B cell (primary cell): ENCODE measurements at regions not wholly inside any gene's neighbourhood (a gene's known extent, or its start where the extent isn't known, plus 50 kb on each side); places are given as distances from the start of the nearest gene placed in this dataset.
"Not testable (repeated sequence)": the region's sequence is repeated elsewhere in the genome, so short reads cannot be mapped to it uniquely, and the experiment has no call there.

ENCODE experiments used
- ATAC-seq: fragments of 200-7000 bp; cut with Tn5 transposase; one replicate; pipeline ENCODE4 v1.10.0; 2021; ENCODE audit warnings: low read depth, mild to moderate bottlenecking, moderate number of reproducible peaks, moderate library complexity
- CTCF ChIA-PET: fragments of 350-600 bp; sonication (Branson Sonifier 250); formaldehyde crosslinking; loops from one replicate; lab custom pipeline; 2021; ENCODE audit warnings: antibody characterized with exemption, inconsistent platforms; lab: Charles Lee
- POLR2A ChIA-PET: fragments of 350-600 bp; sonication (Branson Sonifier 250); formaldehyde crosslinking; loops from one replicate; lab custom pipeline; 2021; ENCODE audit warnings: antibody characterized with exemption; lab: Charles Lee
- DNase-seq: peaks from one replicate; pipeline ENCODE4 v3.0.0; 2013
- H2AFZ ChIP-seq: 2 replicates; pipeline ENCODE4 v1.6.1; 2012; ENCODE audit warnings: mild to moderate bottlenecking, low read depth, low read length; ENCODE audit not compliant: insufficient read depth, poor library complexity, severe bottlenecking
- H3K27ac ChIP-seq, 2 donors: 1 replicate in 1 of 2; 2 replicates in 1 of 2; pipeline ENCODE4 v1.5.1; 2012 to 2013; ENCODE audit warnings: low read length in 2 of 2, mild to moderate bottlenecking in 2 of 2, moderate library complexity in 1 of 2
- H3K27me3 ChIP-seq, 4 experiments: fragments of 200-600 bp in 1 of 4; sonication (generic) in 1 of 4; replicated peaks in 1 of 4; 1 replicate in 2 of 4; 2 replicates in 2 of 4; pipeline versions ENCODE4 v1.6.1 to v1.7.0; 2013 to 2016; ENCODE audit warnings: low read length in 3 of 4, mild to moderate bottlenecking in 2 of 4, mixed read lengths in 1 of 4, moderate library complexity in 1 of 4; ENCODE audit not compliant: insufficient read depth in 4 of 4, control insufficient read depth in 3 of 4; ENCODE audit errors: control extremely low read depth in 1 of 4
- H3K36me3 ChIP-seq, 2 experiments: replicated peaks in 1 of 2; 1 replicate in 1 of 2; 2 replicates in 1 of 2; pipeline versions ENCODE4 v1.6.1 to v1.7.1; 2013; ENCODE audit warnings: low read length in 1 of 2; ENCODE audit not compliant: insufficient read depth in 2 of 2, control insufficient read depth in 1 of 2; ENCODE audit errors: control extremely low read depth in 1 of 2, extremely low read depth in 1 of 2
- H3K4me1 ChIP-seq, 2 donors: fragments of 200-600 bp in 1 of 2; sonication (generic) in 1 of 2; 1 replicate in 1 of 2; 2 replicates in 1 of 2; pipeline versions ENCODE4 v1.5.1 to v1.6.1; 2013 to 2017; ENCODE audit warnings: low read length in 2 of 2; ENCODE audit not compliant: control insufficient read depth in 2 of 2, insufficient read depth in 2 of 2
- H3K4me2 ChIP-seq: replicated peaks from 2 replicates; pipeline ENCODE3; 2012; ENCODE audit warnings: mild to moderate bottlenecking, low read depth, low read length; ENCODE audit not compliant: poor library complexity, severe bottlenecking
- H3K4me3 ChIP-seq, 5 experiments: fragments of 200-600 bp in 1 of 5; sonication (generic) in 1 of 5; 1 replicate in 3 of 5; 2 replicates in 2 of 5; pipeline versions ENCODE4 v1.5.1 to v1.7.0; 2011 to 2016; ENCODE audit warnings: low read length in 4 of 5, mild to moderate bottlenecking in 4 of 5, low read depth in 2 of 5, control low read depth in 1 of 5, moderate library complexity in 1 of 5; ENCODE audit not compliant: insufficient read depth in 1 of 5; ENCODE audit errors: control extremely low read depth in 1 of 5, extremely low read depth in 1 of 5
- H3K79me2 ChIP-seq: fragments of 200-600 bp; sonication (generic); one replicate; pipeline ENCODE4 v1.6.0; 2016; ENCODE audit warnings: low read length; ENCODE audit not compliant: control insufficient read depth, insufficient read depth
- H3K9ac ChIP-seq: fragments of 200-600 bp; sonication (generic); 2 replicates; pipeline ENCODE4 v1.6.1; 2017; ENCODE audit warnings: mild to moderate bottlenecking, low read length, moderate library complexity
- H3K9me3 ChIP-seq, 3 donors: one replicate each; pipeline versions ENCODE4 v1.6.1 to v1.7.1; 2013; ENCODE audit warnings: low read length in 2 of 3; ENCODE audit not compliant: control insufficient read depth in 2 of 3, insufficient read depth in 1 of 3; ENCODE audit errors: control extremely low read depth in 1 of 3
- H4K20me1 ChIP-seq: 2 replicates; pipeline ENCODE4 v1.6.0; 2012; ENCODE audit warnings: mild to moderate bottlenecking, low read length; ENCODE audit not compliant: insufficient read depth, control insufficient read depth, poor library complexity, severe bottlenecking
- H3K27ac Mint-ChIP-seq: one replicate; pipeline ENCODE4 v1.8.0; 2021; ENCODE audit warnings: mixed read lengths
- H3K27me3 Mint-ChIP-seq: one replicate; pipeline ENCODE4 v1.8.0; 2021; ENCODE audit warnings: mixed read lengths
- H3K4me1 Mint-ChIP-seq: one replicate; pipeline ENCODE4 v1.8.0; 2021; ENCODE audit warnings: mixed read lengths
- H3K4me3 Mint-ChIP-seq: one replicate; pipeline ENCODE4 v1.8.0; 2021; ENCODE audit warnings: mixed read lengths
- H3K9me3 Mint-ChIP-seq: one replicate; pipeline ENCODE4 v1.8.0; 2022; ENCODE audit warnings: mixed read lengths; ENCODE audit not compliant: insufficient read depth
- WGBS: methylation state at CpG from one replicate; pipeline ENCODE4 v1.1.5; 2013; ENCODE audit warnings: missing lambda C conversion rate; ENCODE audit not compliant: insufficient coverage; 5-methylcytosine and 5-hydroxymethylcytosine counted together
- intact Hi-C: fragments of 100-400 bp; cut with micrococcal nuclease; formaldehyde crosslinking; loops from one replicate; pipeline ENCODE4 v1.10.0; 2022

DNA sequence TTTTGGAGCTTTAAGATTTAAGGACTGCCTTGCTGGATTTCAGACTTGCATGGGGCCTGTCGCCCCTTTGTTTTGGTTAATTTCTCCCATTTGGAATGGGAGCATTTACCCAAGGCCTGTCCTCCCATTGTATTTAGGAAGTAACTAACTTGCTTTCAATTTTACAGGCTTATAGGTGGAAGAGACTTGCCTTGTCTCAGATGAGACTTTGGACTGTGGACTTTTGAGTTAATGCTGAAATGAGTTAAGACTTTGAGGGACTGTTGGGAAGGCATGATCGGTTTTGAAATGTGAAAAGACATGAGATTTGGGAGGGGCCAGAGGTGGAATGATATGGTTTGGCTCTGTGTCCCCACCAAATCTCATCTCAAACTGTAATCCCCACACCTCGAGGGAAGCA lies 56.5 kb upstream of the TNFSF10 start:
- H3K27ac ChIP-seq, POLR2A ChIA-PET: not testable (repeated sequence)

GRCh38 chr3:172578714-172579113 lies 55.5 kb upstream of the TNFSF10 start:
- H3K4me1 Mint-ChIP-seq = peaks cover 32% of the 10 kb centered on the region
- POLR2A ChIA-PET, H3K27ac ChIP-seq, H3K9ac ChIP-seq, H3K4me3 ChIP-seq, H3K9me3 ChIP-seq, ATAC-seq, H3K4me2 ChIP-seq, H3K36me3 ChIP-seq, H3K27ac Mint-ChIP-seq, H3K27me3 ChIP-seq, DNase-seq, H2AFZ ChIP-seq, H3K9me3 Mint-ChIP-seq, H3K4me3 Mint-ChIP-seq, H3K27me3 Mint-ChIP-seq, intact Hi-C loops, H4K20me1 ChIP-seq, H3K79me2 ChIP-seq: not testable (repeated sequence)
- CTCF ChIA-PET = interaction anchor here (1.4 kb wide), 1 partner anchor 18 kb away, joined by 4 read pairs; no protein-coding TSS in a partner anchor
- H3K4me1 ChIP-seq = peaks cover 11 to 19% of the 10 kb centered on the region in 2 donors
- 100% methylated on average over 1 of the region's 1 CpG for WGBS

More for the DNA sequence above, 56.5 kb upstream of the TNFSF10 start:
- H3K4me3 Mint-ChIP-seq, H3K9ac ChIP-seq, H4K20me1 ChIP-seq, H3K9me3 ChIP-seq, intact Hi-C loops, DNase-seq, H3K4me3 ChIP-seq, H3K4me2 ChIP-seq, H3K27ac Mint-ChIP-seq, H3K27me3 Mint-ChIP-seq, H3K9me3 Mint-ChIP-seq, H3K27me3 ChIP-seq, H3K79me2 ChIP-seq, ATAC-seq, H3K36me3 ChIP-seq: not testable (repeated sequence)
- H3K4me1 Mint-ChIP-seq = peaks cover 32% of the 10 kb centered on the region
- CTCF ChIA-PET = interaction anchor here (1.4 kb wide), 1 partner anchor 17 kb away, joined by 4 read pairs; no protein-coding TSS in a partner anchor
- no CpG with 5 or more reads among the region's 3 CpGs for WGBS
- H2AFZ ChIP-seq = peak overlapping the region; percentile 13
- H3K4me1 ChIP-seq = peaks cover 11 to 19% of the 10 kb centered on the region in 2 donors
